PFSK-1 (cell line): ENCODE measurements at regions not wholly inside any gene's neighbourhood (a gene's known extent, or its start where the extent isn't known, plus 50 kb on each side); places are given as distances from the start of the nearest gene placed in this dataset.

Experiments
- POLR2AphosphoS5 ChIP-seq: IDR thresholded peaks from 2 replicates; pipeline ENCODE4 v1.6.1; 2012; ENCODE audit warnings: low read depth, mild to moderate bottlenecking, control low read depth, low read length, moderate library complexity
- SIN3A ChIP-seq: IDR thresholded peaks from 2 replicates; pipeline ENCODE4 v1.6.1; 2012; ENCODE audit warnings: mild to moderate bottlenecking, low read length, moderate library complexity, borderline replicate concordance; ENCODE audit not compliant: insufficient read depth

DNA sequence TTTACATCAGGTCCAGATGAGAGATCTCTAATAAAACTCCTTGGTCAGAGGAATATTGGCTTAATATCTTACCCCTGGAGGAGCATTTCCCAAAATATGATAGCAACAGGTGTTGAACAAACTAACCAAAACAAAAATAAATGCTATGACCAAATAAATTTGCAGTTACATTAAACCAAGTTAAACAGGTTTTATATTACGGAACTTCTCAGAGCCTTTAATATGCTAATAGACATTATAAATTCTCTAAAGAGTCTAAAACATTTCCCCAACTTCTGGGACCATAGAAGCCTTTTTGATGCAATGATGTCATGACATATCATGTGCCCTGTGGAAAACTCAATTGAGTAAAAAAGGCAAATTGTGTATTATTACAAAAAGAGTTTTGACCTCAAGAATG, 90.9 kb upstream of the ARMC2 start:
- TF ChIP-seq SIN3A (no peak), POLR2AphosphoS5 (no peak)
